HG03139 (cell line): ENCODE measurements at regions not wholly inside any gene's neighbourhood (a gene's known extent, or its start where the extent isn't known, plus 50 kb on each side); places are given as distances from the start of the nearest gene placed in this dataset.

Experiments used
- ATAC-seq: cut with Tn5 transposase; IDR thresholded peaks from one replicate; pipeline ENCODE4 v1.9.1; 2021; ENCODE audit not compliant: unreplicated experiment

DNA sequence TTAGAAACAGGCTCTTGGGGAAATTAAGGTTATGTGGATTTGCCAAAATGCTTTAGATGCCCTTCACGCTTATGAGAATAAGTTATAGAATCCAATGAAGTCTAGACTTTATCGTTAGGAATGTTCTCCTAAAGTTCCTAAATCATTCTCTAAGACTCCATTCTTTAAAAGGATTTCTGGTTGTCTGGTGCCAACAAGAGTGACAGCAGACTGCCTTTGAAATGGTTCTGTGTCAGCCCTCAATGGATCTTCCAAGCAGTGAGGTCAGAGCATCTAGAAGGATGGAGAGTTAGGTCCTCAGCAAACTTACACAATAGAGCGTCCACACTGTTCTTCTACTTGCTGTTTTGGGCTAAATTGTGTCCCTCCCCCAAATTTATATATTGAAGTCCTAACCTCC, 473.3 kb downstream of the GATA3 start:
- ATAC-seq, result no peak

DNA sequence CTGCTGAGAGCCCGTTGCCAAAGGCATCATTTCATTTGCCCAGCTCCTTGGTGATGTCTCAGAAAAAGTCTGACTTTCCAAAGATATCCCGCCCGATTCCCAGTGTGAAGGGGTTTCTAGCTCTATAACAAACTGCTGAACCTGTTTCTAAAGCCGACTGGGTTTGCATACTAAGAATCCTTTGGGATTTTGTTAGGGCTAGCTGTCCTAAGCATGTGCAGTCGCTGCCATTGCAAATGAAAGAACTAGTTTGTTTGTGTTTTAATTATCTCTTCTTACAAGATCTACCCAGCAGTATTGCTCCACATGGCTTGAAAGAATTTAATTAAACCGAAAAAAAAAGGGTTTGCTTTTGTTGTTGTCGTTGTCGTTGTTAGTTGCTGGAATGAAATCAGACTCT, 476.6 kb downstream of the GATA3 start:
- ATAC-seq, result no peak

DNA sequence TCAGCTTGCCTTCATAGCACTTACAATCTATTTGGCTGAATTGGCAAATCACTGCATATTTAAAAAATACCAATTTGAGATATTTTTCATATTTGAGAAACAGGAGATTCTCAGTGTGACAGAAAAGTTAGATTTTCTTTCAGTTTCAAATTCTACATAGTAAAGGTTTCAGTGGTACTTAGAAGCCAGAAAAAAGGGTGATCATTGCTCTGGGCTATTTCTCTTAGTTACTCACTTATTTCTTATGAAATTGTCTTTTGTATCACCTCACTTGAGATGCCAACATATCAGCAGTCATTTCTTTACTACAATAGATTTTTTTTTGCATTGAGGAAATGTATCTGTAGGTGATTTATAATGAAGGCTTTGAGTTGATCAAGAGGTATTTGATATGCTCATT, 478.2 kb downstream of the GATA3 start:
- no peak for ATAC-seq

DNA sequence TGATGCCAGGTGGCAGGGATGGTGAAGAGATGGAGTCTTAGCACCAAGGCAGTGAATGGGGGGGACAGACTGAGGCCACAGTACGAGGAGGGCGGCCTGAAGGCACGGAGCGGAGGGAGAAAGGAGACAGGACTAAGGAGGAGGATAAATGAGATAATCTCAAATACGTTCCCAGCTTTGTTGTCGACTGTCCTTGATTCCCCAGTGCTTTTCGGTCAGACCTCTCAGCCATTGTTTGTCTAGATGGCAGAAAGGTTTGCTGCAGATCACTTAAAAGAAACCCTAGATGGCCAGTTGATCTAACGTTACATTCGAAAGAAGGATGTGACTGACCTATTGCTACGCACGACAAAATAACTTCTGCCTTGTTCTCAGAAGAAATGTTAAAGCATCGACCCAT, 479.0 kb downstream of the GATA3 start:
- no peak for ATAC-seq

DNA sequence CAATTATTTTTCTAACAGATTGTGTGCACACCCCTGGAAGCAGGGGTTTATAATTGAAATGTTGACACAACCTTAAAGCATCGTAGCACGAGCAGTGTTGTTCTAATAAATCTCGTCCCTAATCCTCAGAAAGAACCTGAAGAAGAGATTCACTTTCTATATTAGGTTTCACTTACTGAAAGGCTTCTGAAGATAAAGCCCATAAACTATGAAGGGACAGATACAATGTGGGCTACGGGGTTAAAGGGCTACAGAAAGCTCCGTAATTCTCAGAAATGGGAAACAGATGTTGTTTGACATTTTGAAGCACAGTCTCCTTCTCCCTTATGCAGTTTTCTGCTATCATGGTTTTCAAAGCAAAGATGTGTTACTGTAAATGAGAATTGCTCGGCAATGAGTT, 479.6 kb downstream of the GATA3 start:
- ATAC-seq, result no peak

DNA sequence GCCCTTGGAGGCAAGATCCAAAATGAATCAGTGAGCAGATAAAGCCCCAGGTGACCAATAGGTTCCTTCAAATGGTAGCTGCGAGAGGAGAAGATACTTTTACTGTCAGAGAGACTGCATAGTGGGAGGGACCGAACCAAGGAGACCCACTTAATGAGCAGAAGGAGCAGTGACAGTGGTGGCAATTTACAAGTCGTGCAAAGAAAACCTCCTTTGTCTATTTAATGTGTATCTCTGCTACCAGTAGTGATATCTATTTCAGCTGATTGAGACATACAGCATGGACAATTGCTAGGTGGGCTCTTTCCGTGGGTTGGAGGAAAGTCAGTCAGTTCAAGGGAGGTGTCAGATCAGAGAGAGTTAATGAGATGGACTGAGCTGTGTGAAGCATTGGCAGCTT, 480.4 kb downstream of the GATA3 start:
- no peak for ATAC-seq

DNA sequence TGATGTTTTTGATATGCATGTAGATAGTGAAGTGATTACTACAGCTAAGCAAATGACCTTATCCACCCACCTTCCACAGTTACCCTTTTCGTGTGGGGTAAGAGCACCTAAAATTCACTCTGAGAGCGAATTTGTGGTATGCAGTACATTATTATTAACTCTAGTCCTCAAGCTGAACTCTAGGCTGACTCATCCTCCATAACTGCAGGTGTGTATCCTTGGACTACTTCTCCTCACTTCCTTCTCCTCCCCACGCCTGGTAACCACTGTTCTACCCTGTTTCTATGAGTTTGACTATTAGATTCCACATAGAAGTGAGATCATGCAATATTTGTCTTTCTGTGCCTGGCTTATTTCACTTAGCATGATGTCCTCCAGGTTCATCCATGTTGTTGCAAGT, 484.6 kb downstream of the GATA3 start:
- no peak for ATAC-seq

DNA sequence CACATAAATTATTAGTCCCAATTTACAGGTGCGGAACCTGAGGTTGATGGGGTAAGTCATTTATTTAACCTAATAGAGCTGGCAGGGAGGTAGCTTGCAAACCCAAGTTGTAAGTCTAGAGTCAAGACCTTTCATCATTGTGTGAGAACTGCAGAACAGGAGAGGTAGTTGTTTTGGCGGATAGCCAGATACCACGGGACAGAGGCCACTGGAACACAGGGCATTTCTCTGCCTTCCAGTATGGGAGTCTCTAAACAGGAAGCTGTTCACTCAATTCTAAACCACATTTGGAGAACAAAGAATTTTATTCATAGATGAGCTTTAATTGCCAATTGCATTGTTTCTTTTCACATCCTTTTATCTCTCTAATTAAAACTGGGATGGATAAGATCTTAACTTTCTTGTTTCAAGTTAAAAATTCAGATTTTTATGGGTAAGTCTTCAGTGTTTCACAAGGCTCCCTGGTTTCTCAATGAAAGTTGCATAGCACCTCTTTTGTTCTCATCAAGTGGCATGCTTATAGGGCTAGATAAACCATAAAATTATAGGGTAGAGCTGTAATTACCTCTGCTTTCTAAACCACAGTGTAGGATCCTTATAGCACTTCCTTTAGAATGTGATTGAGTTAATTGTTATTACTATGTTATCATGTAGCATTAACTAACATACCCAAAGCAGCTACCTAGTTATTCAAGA, 489.0 kb downstream of the GATA3 start:
- ATAC-seq, result no peak

DNA sequence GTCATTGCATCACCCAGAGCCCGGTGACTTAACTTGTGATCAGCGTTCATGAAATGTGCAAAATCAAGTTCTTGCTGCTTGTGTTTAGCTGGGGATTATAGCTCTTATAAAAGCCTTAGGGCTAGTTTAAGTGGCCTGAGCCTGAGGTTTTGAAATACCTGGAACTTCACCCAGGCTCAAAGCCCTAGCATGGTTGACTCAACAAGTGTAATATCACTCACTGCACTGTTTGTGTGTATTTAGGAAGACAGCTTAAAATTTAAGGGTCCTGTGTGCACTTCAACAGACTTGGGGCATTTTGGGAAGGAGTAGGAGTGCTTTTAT, 489.5 kb downstream of the GATA3 start:
- no peak for ATAC-seq

DNA sequence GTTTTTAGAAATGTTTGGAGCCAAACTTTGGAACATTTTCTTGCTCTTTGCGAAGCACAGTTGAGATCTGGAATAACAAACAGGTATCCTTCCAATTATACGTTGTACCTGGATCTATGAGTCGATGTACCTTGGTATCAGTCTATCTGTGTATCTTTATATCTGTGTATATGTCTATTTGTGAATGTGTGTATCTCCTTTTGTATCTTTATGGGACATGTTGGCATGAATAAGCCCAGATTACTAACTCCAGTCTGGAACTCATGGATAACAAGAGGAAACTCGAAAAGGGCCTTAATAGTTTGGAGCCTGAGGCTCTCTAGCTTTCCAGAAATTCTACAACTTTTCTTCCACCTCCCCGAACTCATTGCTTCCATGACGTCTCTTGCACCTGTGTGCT, 490.0 kb downstream of the GATA3 start:
- ATAC-seq, result no peak

DNA sequence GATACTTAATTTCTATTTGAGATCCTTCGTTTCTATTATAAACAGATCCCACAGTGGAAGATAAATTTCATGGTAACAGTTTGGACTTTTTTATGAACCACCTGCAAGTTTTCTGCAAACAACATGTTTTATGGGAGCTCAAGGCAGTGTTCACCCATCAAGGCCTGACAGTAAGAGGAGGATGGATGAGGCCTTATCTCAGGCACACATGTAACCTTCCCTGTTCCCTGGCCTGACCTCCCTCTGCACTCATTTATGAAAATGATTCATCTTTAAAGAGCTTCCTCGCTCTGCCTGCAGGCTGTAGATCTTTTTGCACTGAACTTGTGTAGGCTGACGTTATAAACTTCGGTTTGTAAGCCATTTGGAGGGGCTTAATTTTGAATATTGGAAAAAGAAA, 500.1 kb downstream of the GATA3 start:
- ATAC-seq, result no peak

DNA sequence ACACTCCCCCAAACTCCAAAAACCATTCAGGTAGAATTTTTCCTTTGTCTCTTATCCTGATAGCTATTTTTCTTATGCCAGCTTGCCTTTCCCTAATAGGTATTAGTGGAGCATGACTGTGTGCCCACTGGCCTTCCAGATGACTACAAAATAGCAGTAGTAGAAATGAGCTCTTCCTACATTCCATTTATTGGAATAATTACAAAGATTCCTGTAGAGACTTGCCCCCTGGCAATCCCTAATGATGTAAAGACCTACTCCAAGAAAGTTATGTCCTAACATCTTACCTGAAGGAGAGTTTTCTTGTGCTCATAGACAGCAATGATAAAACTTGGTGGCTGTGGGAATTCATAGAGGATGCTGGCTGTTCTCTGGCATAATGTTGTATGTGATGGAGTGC, 501.8 kb downstream of the GATA3 start:
- no peak for ATAC-seq

DNA sequence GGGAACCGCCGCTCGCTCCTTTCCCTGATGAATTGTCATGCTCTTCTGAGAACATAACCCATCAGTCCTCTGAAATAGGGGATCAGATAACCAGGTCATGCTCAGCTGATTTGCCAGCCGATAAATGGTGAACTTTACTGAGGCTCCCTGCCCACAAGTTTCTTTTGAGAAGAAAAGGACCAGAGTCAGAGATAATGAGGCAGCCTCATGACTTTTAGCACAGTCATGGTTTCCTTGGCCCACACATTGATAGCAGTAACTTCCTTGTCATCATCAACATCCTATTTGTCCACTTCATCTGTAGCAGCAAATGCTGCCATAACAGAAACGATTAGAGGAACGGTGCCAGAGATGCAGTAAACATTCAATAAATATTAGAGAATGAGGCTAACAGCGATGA, 509.0 kb downstream of the GATA3 start:
- ATAC-seq, result no peak

DNA sequence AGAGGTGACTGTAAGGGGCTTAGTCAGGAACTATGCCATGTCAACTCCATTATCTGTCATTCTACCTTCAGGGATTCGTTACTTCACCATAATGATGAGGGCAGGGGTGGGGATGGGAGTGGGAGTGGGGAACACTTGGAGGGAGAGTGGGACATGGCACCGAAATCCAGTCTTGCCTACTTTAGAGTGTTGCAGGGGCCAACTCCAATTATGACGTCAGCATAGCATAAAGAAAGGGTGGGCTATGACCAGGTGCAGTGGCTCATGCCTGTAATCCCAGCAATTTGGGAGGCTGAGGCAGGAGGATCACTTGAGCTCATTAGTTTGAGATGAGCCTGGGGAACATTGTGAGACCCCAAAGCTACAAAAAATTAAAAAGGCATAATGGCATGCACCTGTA, 512.2 kb downstream of the GATA3 start:
- ATAC-seq, result no peak

DNA sequence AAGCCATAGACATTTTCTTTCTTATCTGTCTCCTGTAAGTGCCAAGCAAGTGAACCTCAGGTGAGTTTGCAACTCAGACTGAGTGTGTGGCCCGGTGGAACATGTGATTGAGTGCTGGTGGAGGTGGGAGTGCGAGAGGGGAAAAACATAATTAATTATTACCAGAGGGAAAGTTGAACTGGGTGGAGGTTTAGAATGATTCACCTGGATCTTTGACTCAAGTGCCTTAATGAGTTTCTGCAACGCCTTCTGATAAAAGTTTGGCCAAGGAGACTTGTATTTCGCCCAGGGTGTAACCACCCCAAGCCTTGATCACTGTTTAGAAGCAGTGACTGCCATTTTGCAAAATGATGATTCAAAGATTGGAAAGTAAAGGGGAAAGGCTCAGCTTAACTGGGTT, 513.9 kb downstream of the GATA3 start:
- no peak for ATAC-seq

DNA sequence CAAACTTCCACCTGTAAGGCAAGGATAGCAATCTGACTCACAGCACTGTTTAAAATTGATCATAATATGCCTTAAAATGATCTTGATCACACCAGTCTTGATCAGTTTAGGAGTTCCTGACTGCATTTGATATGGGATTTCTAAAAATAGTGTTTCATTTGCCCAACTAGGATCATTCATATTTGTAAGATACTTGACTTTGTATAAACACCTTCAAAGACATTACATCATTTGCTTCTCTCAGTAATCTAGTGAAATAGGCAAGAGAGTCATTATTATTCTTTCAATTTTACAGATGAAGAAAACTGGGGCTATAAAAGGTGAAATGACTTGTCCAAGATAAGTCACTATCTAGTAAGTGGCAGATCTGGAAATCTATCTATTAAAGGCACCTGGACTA, 521.1 kb downstream of the GATA3 start:
- ATAC-seq, result no peak

DNA sequence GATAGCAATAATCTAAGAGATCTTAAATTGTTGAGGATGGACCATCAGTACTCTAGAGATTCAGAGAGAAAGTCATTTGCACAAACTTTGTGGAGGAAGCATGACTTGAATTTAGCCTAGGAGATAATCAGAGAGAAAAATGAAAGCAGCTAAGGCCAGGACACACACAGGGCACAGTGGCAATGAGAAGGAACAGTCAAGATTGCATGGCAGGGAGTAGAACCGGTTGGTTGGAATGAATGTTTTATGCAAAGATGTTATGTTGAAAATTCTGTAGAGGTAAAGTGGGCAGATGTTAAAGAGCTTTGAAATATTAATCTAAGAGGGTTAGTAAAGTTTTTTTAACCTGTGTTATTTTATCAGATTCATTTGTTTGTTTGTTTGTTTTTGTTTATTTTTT, 521.8 kb downstream of the GATA3 start:
- ATAC-seq, result no peak

DNA sequence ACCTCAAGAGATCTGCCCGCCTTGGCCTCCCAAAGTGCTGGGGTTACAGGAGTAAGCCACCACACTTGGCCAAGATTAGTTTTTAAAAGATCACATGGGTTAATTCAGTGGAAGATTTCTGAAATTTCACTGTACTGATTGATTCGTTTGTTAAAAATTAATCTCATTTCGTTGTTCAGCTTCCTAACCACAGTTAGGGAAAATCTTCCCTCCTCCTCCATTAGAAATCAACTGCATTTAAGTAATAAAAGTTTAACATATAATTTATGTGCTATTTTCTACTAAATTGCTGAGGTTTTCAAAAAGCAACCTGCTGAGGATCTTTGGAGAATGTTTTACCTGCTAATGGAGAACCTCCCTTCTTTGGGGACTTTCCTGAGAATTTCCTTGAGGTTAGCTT, 522.4 kb downstream of the GATA3 start:
- no peak for ATAC-seq

DNA sequence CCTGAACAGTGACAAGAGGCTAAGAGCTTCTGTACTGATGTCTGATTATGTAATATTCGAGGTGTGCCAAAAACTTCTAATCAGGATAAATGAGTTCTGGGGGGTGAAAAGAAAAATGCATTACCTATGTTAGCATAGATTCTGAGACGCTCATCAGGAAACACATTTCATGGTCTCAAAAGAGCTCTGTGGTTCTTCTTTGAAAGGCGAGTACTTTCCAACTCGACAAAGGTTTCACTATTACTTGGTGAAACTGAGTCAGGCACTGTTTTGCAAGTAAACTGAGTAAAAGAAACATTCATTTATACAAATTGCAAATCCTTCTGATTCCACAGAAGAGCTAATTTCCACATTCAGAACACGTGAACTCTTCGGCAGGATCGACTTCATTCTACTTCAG, 523.2 kb downstream of the GATA3 start:
- no peak for ATAC-seq

DNA sequence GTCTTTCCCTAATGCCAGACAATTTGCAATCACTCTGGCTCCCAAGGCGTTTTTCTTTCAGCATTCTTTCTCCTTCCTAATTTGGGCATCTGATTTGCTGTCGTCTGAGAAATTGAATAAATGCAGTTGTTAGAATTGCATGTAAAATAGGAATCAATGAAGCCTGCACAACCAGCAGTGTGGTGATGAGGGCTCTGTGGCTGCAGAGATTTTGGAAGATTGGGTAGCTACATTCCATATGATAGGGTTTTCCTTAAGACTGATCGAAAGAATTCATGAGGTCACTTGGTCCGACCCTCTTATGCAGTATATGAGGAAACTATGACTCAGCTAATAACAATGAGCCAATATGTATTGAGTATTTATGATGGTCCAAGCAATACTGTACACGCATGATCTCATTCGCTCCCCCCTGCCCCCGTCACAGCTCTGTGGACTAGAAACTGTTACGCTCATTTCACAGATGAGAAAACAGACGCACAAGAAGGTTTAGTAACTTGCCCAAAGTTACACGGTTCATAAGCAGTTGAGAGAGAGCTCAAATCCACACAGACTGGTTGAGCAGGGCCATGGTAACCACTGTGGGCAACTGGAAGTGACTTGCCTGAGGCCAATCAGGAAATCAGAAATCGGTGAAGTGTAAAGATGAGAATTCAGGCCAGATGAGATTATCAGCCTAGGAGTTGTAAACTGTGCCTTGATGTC, 527.2 kb downstream of the GATA3 start:
- ATAC-seq, result no peak

DNA sequence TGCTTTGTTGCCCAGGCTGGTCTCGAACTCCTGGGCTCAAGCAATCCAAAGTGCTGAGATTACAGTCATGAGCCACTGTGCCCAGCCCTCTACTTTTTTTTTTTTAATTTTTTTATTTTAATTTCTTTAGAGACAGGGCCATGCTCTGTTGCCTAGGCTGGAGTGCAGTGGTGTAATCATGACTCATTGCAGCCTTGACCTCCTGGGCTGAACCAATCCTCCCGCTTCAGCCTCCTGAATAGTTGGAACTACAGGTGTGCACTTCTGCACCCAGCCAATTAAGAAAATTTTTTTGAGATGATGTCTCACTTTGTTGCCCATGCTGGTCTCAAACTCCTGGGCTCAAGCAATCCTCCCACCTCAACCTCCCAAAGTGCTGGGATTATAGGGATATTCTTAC, 528.6 kb downstream of the GATA3 start:
- no peak for ATAC-seq

DNA sequence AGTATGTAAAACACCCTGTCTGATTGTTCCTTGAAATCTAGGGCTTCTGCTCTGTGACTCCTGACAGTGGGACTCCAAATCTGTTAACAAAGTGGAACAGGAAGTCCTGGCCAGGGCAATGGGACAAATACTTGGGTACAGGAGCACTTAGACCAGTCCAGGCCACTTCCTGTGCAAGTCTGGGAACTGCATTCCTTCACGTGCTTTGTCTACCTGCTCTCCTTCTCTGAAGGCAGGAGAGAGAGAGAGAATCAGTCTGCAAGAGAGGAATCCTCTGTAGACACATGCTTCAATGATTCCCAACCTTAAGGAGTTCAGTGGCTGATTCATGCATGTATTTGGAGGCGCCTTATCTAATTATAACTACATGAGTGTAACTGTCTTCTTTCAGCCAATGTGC, 530.2 kb downstream of the GATA3 start:
- ATAC-seq, result no peak

DNA sequence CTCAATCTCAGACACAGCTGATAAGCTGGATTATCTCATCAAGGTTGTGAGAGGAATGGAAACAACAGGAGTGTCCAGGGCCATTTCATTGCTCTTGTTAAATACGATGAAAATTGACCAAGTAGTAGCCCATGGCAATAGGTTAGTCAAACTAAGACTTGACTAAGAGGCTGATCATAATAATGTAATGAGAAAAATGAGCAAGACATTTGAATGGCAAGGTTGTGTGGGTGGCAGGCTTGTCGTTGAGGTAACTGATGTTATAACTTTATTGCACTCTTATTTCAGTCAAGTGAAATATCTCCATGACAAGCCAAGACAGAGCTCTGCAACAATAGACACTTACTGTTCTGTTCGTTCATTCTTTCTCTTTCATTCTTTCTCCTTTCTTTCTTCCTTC, 532.0 kb downstream of the GATA3 start:
- ATAC-seq, result no peak
